HepG2 (cell line): ENCODE measurements at regions not wholly inside any gene's neighbourhood (a gene's known extent, or its start where the extent isn't known, plus 50 kb on each side); places are given as distances from the start of the nearest gene placed in this dataset.

ENCODE experiments used
- ATAC-seq: fragments of 200-7000 bp; cut with Tn5 transposase; 3 replicates; pipeline ENCODE4 v1.9.1; 2020; ENCODE audit warnings: mild to moderate bottlenecking, moderate library complexity
- BruUV-seq: library from RNA; stranded (reverse); fragments of 400-500 nt; replicated peaks from 2 replicates; lab custom pipeline; 2021; lab: Mats Ljungman, UMichigan
- CTCF ChIA-PET: fragments of 300-600 bp; formaldehyde crosslinking; extraction: SDS; loops from one replicate; lab custom pipeline; 2021; ENCODE audit warnings: low total read pairs, inconsistent platforms, low intra/inter-chr PET ratio; lab: Yijun Ruan, JAX
- POLR2A ChIA-PET: fragments of 350-600 bp; sonication (Branson Sonifier 250); formaldehyde crosslinking; loops from one replicate; lab custom pipeline; 2020; ENCODE audit warnings: antibody characterized with exemption, inconsistent platforms; lab: Yijun Ruan, JAX
- DNase-seq: peaks from one replicate; pipeline ENCODE4 v3.0.0-alpha.2; 2015; ENCODE audit warnings: low spot score
- FAIRE-seq: peaks from 3 replicates; lab custom pipeline; 2011; peaks lifted over from hg19 to GRCh38; lab: Jason Lieb, UNC
- H2AFZ ChIP-seq: one replicate; pipeline ENCODE4 v1.6.1; 2011; ENCODE audit warnings: low read length, inconsistent platforms
- H3K27ac ChIP-seq: fragments of 300-600 bp; 3 replicates; pipeline ENCODE4 v1.8.0; 2011; ENCODE audit warnings: mixed run types, mild to moderate bottlenecking, mixed read lengths, low read length, inconsistent platforms; ENCODE audit not compliant: insufficient read depth; ENCODE audit errors: extremely low read length
- H3K27me3 ChIP-seq, 2 experiments: fragments of 200-600 bp in 1 of 2; 2 replicates in 1 of 2; 3 replicates in 1 of 2; pipeline versions ENCODE4 v1.6.0 to v1.8.0; 2011; ENCODE audit warnings: low read length in 2 of 2, mild to moderate bottlenecking in 2 of 2, moderate library complexity in 2 of 2, inconsistent platforms in 1 of 2; ENCODE audit not compliant: insufficient read depth in 2 of 2, control insufficient read depth in 1 of 2
- H3K36me3 ChIP-seq, 2 experiments: fragments of 200-600 bp in 1 of 2; replicated peaks in 1 of 2; 2 replicates in 1 of 2; 3 replicates in 1 of 2; pipeline versions ENCODE4 v1.5.1 to v1.8.0; 2011; ENCODE audit warnings: low read length in 2 of 2, inconsistent platforms in 1 of 2; ENCODE audit not compliant: insufficient read depth in 2 of 2, control insufficient read depth in 1 of 2
- H3K4me1 ChIP-seq: 2 replicates; pipeline ENCODE4 v1.5.1; 2012; ENCODE audit warnings: low read length, inconsistent platforms; ENCODE audit not compliant: insufficient read depth
- H3K4me2 ChIP-seq: 2 replicates; pipeline ENCODE4 v1.6.0; 2011; ENCODE audit warnings: low read depth, low read length, inconsistent platforms
- H3K4me3 ChIP-seq, 3 experiments: fragments of 200-600 bp in 1 of 3; sonication (generic), shearing (Covaris generic) in 1 of 3; replicated peaks in 1 of 3; 2 replicates each; pipeline ENCODE4 v1.5.1; 2011 to 2016; ENCODE audit warnings: low read length in 3 of 3, inconsistent platforms in 2 of 3, low read depth in 2 of 3, mild to moderate bottlenecking in 2 of 3, control low read depth in 1 of 3, mixed read lengths in 1 of 3; ENCODE audit not compliant: insufficient read depth in 1 of 3
- H3K79me2 ChIP-seq: one replicate; pipeline ENCODE4 v1.6.1; 2011; ENCODE audit warnings: low read length, inconsistent platforms; ENCODE audit not compliant: insufficient read depth
- H3K9ac ChIP-seq: 2 replicates; pipeline ENCODE4 v1.6.0; 2011; ENCODE audit warnings: mild to moderate bottlenecking, low read depth, low read length, inconsistent platforms; ENCODE audit not compliant: insufficient read depth
- H3K9me3 ChIP-seq: 2 replicates; pipeline ENCODE4 v1.5.1; 2012; ENCODE audit warnings: mild to moderate bottlenecking, low read length
- H4K20me1 ChIP-seq: 2 replicates; pipeline ENCODE4 v1.6.0; 2011; ENCODE audit warnings: inconsistent platforms, mild to moderate bottlenecking, low read length, moderate library complexity; ENCODE audit not compliant: insufficient read depth
- ATF7 ChIP-seq, 2 experiments: fragments of 450-650 bp in 1 of 2; sonication (generic) in 1 of 2; formaldehyde crosslinking in 1 of 2; IDR thresholded peaks; 2 replicates each; pipeline versions ENCODE4 v1.4.0 to v1.6.1; 2016 to 2020; ENCODE audit warnings: antibody characterized with exemption in 1 of 2, mild to moderate bottlenecking in 1 of 2, missing genetic modification reagents in 1 of 2
- MAFK ChIP-seq, 2 experiments: IDR thresholded peaks in 1 of 2; conservative IDR thresholded peaks in 1 of 2; 2 replicates each; pipeline ENCODE4 v1.6.1; 2011; ENCODE audit warnings: improper control_type of control experiment in 2 of 2, low read length in 2 of 2
- PAWR ChIP-seq: sonication (generic); formaldehyde crosslinking; IDR thresholded peaks from 2 replicates; pipeline ENCODE4 v1.4.0; 2020; ENCODE audit warnings: missing genetic modification reagents, mild to moderate bottlenecking, borderline replicate concordance
- TRIM22 ChIP-seq: fragments of 450-650 bp; IDR thresholded peaks from 2 replicates; pipeline ENCODE4 v1.6.1; 2017
- ZNF138 ChIP-seq: sonication (generic); formaldehyde crosslinking; IDR thresholded peaks from 2 replicates; pipeline ENCODE4 v1.5.0; 2020; ENCODE audit warnings: mild to moderate bottlenecking, low read depth, missing genetic modification reagents
- ZNF20 ChIP-seq: sonication (generic); formaldehyde crosslinking; IDR thresholded peaks from 2 replicates; pipeline ENCODE4 v1.4.0; 2020; ENCODE audit warnings: mild to moderate bottlenecking, moderate library complexity, missing genetic modification reagents
- ZNF513 ChIP-seq: sonication (generic); formaldehyde crosslinking; conservative IDR thresholded peaks from 2 replicates; pipeline ENCODE4 v1.5.0; 2020; ENCODE audit warnings: missing genetic modification reagents
- ZNF589 ChIP-seq: sonication (generic); formaldehyde crosslinking; conservative IDR thresholded peaks from 2 replicates; pipeline ENCODE4 v1.8.0; 2022; ENCODE audit warnings: mild to moderate bottlenecking, moderate library complexity, missing genetic modification reagents
- WGBS: methylation state at CpG from one replicate; pipeline ENCODE4 v1.1.6; 2017; ENCODE audit warnings: low lambda C conversion rate; 5-methylcytosine and 5-hydroxymethylcytosine counted together
- in situ Hi-C: cut with HindIII; loops from 2 replicates; pipeline ENCODE4 v1.10.0; 2017; ENCODE audit warnings: low pct_unique_long_range_greater_than_20kb; ENCODE audit not compliant: extremely low pct_ligation_motif_present
- intact Hi-C: fragments of 100-400 bp; cut with micrococcal nuclease; formaldehyde crosslinking; loops from one replicate; pipeline ENCODE4 v1.10.0; 2022; ENCODE audit not compliant: unreplicated experiment

GRCh38 chr13:107821492-107821891 is 393.8 kb downstream of the LIG4 start:
- no peak for FAIRE-seq

DNA sequence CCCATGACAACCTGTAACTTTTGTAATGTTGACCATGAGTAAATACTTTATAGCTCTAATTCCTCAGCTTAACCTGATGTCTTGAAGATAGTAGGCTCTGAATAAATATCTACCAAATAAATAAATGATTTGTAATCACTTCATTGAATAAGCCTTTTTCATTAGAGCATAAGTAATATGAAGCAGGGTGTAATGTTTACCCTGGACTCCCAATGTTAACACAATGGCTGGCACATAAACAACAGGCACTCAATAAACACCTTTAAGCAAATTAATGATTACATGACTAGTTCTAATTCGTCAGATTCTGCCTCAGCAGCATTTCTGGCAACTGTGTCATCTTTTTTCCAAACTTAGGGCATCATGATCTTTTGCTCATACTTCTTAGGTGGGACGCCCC is 396.3 kb downstream of the LIG4 start:
- WGBS: 6% methylated on average over 2 of the region's 2 CpGs
- DNase-seq (no peak), ATAC-seq (no peak), FAIRE-seq (no peak)
- no peak overlapping the region for H3K9ac ChIP-seq
- H3K4me1 ChIP-seq: no peaks in the 10 kb centered on the region
- H4K20me1 ChIP-seq: no peaks in the 10 kb centered on the region
- BruUV-seq: no TSS peak
- TF ChIP-seq MAFK (conservative IDR thresholded peaks at IDR 0.05 in 1 of 2, IDR thresholded peaks at IDR 0.05 in 1 of 2; ENCODE audit: low read length in 2 of 2) (0 out of 4 replicates have a peak, but pooled peaks of 1 of the 2 experiments have one; percentile 12), TRIM22 (no peak), ZNF20 (no peak), ZNF513 (CRISPR knock-in tag) (no peak), ZNF589 (CRISPR knock-in tag) (no peak)
- ChIA-PET POLR2A (no interaction called here), CTCF (no interaction called here)
- no peak overlapping the region for H3K27ac ChIP-seq
- H3K4me3 ChIP-seq: no peak overlapping the region
- H3K4me2 ChIP-seq: no peak overlapping the region
- H3K9me3 ChIP-seq: no peaks in the 10 kb centered on the region
- H3K36me3 ChIP-seq: no peaks in the 10 kb centered on the region
- no peaks in the 10 kb centered on the region for H3K79me2 ChIP-seq
- H2AFZ ChIP-seq: no peak overlapping the region
- H3K27me3 ChIP-seq: no peaks in the 10 kb centered on the region
- intact Hi-C loops: no loop called here
- in situ Hi-C loops: no loop called here

More at GRCh38 chr13:107821492-107821891, 393.8 kb downstream of the LIG4 start:
- Histone ChIP-seq H3K79me2 (no peaks in the 10 kb centered on the region), H3K27ac (no peak overlapping the region), H3K36me3 (no peaks in the 10 kb centered on the region), H2AFZ (no peak overlapping the region), H3K9ac (no peak overlapping the region), H3K9me3 (no peaks in the 10 kb centered on the region), H3K4me3 (no peak overlapping the region), H4K20me1 (no peaks in the 10 kb centered on the region), H3K27me3 (no peaks in the 10 kb centered on the region), H3K4me1 (no peaks in the 10 kb centered on the region), H3K4me2 (no peak overlapping the region)
- no peak for TF ChIP-seq PAWR (CRISPR knock-in tag)
- peak; percentile 58 for TF ChIP-seq ATF7 (IDR thresholded peaks at IDR 0.05)
- TF ChIP-seq ATF7 (CRISPR knock-in tag; IDR thresholded peaks at IDR 0.05): no peak
- no peak for TF ChIP-seq ZNF138 (CRISPR knock-in tag)
- BruUV-seq: no TSS peak
- ChIA-PET CTCF (no interaction called here), POLR2A (no interaction called here)
- 53% methylated on average over 2 of the region's 2 CpGs for WGBS
- intact Hi-C loops (no loop called here), in situ Hi-C loops (no loop called here)
- DNase-seq: no peak
- no peak for ATAC-seq
